ENCODE measurements at regions not wholly inside any gene's neighbourhood (a gene's known extent, or its start where the extent isn't known, plus 50 kb on each side); places are given as distances from the start of the nearest gene placed in this dataset.

DNA sequence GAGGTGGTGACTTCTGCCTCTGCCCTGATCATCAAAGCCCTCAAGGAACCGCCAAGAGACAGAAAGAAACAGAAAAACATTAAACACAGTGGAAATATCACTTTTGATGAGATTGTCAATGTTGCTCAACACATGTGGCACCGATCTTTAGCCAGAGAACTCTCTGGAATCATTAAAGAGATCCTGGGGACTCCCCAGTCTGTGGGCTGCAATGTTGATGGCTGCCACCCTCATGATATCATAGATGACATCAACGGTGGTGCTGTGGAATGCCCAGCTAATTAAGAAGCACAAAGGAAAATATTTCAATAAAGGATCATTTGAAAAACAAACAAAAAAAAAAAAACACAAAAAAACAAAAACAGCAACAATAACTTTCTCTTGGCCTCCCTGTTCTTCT lies 59.5 kb upstream of the TOMM7 start:
- TF ChIP-seq, protein P1, sequence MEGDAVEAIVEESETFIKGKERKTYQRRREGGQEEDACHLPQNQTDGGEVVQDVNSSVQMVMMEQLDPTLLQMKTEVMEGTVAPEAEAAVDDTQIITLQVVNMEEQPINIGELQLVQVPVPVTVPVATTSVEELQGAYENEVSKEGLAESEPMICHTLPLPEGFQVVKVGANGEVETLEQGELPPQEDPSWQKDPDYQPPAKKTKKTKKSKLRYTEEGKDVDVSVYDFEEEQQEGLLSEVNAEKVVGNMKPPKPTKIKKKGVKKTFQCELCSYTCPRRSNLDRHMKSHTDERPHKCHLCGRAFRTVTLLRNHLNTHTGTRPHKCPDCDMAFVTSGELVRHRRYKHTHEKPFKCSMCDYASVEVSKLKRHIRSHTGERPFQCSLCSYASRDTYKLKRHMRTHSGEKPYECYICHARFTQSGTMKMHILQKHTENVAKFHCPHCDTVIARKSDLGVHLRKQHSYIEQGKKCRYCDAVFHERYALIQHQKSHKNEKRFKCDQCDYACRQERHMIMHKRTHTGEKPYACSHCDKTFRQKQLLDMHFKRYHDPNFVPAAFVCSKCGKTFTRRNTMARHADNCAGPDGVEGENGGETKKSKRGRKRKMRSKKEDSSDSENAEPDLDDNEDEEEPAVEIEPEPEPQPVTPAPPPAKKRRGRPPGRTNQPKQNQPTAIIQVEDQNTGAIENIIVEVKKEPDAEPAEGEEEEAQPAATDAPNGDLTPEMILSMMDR (conservative IDR thresholded peaks at IDR 0.05; ENCODE audit: low read depth in 2 of 2): no peak
- TF ChIP-seq POLR2AphosphoS5 (IDR thresholded peaks at IDR 0.05; ENCODE audit: low read depth) (no peak), EZH2 (IDR thresholded peaks at IDR 0.05; ENCODE audit: low read depth, unreplicated experiment) (no peak), ZNF331 (CRISPR knock-in tag; IDR thresholded peaks at IDR 0.05; ENCODE audit: low read depth) (no peak), NANOG (IDR thresholded peaks at IDR 0.05; ENCODE audit: borderline replicate concordance) (no peak), JUNB (IDR thresholded peaks at IDR 0.05; ENCODE audit: unreplicated experiment) (no peak), CREB1 (CRISPR knock-in tag; IDR thresholded peaks at IDR 0.05; ENCODE audit: low read depth) (no peak), EZH2phosphoT487 (IDR thresholded peaks at IDR 0.05; ENCODE audit: unreplicated experiment) (no peak)
- TF ChIP-seq, protein P2, sequence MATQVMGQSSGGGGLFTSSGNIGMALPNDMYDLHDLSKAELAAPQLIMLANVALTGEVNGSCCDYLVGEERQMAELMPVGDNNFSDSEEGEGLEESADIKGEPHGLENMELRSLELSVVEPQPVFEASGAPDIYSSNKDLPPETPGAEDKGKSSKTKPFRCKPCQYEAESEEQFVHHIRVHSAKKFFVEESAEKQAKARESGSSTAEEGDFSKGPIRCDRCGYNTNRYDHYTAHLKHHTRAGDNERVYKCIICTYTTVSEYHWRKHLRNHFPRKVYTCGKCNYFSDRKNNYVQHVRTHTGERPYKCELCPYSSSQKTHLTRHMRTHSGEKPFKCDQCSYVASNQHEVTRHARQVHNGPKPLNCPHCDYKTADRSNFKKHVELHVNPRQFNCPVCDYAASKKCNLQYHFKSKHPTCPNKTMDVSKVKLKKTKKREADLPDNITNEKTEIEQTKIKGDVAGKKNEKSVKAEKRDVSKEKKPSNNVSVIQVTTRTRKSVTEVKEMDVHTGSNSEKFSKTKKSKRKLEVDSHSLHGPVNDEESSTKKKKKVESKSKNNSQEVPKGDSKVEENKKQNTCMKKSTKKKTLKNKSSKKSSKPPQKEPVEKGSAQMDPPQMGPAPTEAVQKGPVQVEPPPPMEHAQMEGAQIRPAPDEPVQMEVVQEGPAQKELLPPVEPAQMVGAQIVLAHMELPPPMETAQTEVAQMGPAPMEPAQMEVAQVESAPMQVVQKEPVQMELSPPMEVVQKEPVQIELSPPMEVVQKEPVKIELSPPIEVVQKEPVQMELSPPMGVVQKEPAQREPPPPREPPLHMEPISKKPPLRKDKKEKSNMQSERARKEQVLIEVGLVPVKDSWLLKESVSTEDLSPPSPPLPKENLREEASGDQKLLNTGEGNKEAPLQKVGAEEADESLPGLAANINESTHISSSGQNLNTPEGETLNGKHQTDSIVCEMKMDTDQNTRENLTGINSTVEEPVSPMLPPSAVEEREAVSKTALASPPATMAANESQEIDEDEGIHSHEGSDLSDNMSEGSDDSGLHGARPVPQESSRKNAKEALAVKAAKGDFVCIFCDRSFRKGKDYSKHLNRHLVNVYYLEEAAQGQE (IDR thresholded peaks at IDR 0.05; ENCODE audit: unreplicated experiment): no peak
- TF ChIP-seq, protein P3, sequence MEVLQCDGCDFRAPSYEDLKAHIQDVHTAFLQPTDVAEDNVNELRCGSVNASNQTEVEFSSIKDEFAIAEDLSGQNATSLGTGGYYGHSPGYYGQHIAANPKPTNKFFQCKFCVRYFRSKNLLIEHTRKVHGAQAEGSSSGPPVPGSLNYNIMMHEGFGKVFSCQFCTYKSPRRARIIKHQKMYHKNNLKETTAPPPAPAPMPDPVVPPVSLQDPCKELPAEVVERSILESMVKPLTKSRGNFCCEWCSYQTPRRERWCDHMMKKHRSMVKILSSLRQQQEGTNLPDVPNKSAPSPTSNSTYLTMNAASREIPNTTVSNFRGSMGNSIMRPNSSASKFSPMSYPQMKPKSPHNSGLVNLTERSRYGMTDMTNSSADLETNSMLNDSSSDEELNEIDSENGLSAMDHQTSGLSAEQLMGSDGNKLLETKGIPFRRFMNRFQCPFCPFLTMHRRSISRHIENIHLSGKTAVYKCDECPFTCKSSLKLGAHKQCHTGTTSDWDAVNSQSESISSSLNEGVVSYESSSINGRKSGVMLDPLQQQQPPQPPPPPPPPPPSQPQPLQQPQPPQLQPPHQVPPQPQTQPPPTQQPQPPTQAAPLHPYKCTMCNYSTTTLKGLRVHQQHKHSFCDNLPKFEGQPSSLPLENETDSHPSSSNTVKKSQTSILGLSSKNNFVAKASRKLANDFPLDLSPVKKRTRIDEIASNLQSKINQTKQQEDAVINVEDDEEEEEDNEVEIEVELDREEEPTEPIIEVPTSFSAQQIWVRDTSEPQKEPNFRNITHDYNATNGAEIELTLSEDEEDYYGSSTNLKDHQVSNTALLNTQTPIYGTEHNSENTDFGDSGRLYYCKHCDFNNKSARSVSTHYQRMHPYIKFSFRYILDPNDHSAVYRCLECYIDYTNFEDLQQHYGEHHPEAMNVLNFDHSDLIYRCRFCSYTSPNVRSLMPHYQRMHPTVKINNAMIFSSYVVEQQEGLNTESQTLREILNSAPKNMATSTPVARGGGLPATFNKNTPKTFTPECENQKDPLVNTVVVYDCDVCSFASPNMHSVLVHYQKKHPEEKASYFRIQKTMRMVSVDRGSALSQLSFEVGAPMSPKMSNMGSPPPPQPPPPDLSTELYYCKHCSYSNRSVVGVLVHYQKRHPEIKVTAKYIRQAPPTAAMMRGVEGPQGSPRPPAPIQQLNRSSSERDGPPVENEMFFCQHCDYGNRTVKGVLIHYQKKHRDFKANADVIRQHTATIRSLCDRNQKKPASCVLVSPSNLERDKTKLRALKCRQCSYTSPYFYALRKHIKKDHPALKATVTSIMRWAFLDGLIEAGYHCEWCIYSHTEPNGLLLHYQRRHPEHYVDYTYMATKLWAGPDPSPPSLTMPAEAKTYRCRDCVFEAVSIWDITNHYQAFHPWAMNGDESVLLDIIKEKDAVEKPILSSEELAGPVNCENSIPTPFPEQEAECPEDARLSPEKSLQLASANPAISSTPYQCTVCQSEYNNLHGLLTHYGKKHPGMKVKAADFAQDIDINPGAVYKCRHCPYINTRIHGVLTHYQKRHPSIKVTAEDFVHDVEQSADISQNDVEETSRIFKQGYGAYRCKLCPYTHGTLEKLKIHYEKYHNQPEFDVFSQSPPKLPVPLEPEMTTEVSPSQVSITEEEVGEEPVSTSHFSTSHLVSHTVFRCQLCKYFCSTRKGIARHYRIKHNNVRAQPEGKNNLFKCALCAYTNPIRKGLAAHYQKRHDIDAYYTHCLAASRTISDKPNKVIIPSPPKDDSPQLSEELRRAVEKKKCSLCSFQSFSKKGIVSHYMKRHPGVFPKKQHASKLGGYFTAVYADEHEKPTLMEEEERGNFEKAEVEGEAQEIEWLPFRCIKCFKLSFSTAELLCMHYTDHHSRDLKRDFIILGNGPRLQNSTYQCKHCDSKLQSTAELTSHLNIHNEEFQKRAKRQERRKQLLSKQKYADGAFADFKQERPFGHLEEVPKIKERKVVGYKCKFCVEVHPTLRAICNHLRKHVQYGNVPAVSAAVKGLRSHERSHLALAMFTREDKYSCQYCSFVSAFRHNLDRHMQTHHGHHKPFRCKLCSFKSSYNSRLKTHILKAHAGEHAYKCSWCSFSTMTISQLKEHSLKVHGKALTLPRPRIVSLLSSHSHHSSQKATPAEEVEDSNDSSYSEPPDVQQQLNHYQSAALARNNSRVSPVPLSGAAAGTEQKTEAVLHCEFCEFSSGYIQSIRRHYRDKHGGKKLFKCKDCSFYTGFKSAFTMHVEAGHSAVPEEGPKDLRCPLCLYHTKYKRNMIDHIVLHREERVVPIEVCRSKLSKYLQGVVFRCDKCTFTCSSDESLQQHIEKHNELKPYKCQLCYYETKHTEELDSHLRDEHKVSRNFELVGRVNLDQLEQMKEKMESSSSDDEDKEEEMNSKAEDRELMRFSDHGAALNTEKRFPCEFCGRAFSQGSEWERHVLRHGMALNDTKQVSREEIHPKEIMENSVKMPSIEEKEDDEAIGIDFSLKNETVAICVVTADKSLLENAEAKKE (CRISPR knock-in tag; IDR thresholded peaks at IDR 0.05): no peak
